GM19043 (cell line): ENCODE measurements at regions not wholly inside any gene's neighbourhood (a gene's known extent, or its start where the extent isn't known, plus 50 kb on each side); places are given as distances from the start of the nearest gene placed in this dataset.

Experiments used
- ATAC-seq: cut with Tn5 transposase; IDR thresholded peaks from one replicate; pipeline ENCODE4 v1.9.1; 2021; ENCODE audit warnings: low read depth; ENCODE audit not compliant: unreplicated experiment

- no peak for ATAC-seq
Observed at GRCh38 chr5:175290379-175290778, 153.6 kb downstream of the DRD1 start.

- ATAC-seq, result no peak
Observed at GRCh38 chr5:175288048-175288621, 155.8 kb downstream of the DRD1 start.

DNA sequence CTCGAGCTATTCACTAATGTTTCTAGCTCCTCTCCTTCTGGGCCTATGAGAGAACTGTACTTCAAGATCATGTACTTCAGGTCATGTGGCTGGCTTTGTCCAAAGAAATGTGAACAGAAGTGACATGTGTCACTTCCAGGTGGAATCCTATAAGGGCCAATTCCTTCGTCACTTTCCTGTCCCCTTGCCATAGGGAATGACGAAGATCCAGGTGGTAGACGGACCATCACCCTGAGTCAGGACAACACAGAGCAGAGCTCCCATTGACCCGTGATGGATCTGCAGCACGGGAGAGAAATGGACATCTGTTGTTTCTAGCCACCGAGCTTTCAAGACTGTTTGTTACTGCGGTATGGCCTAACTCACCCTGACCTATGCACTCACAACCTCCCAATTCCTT lies 157.0 kb downstream of the DRD1 start:
- ATAC-seq, result no peak

GRCh38 chr5:175285261-175285660 lies 158.7 kb downstream of the DRD1 start:
- no peak for ATAC-seq

DNA sequence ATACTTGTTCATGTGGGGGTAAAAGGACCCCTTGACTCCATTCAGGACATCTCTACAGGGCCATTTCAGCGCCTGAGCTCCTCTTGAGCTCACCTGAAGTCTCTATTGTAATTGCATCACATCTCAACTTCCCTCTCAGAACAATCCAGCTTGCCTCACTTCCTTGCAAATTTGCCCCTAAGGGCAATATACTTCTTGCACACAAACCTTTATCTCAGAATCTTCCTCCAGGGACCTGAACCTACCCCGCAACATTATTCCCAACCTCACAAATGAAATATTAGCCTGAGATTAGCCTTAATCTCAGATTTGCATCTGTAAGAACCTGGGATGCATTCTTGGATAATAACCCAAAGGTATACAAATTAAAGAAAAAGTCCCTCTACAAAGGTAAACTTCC lies 159.2 kb downstream of the DRD1 start:
- ATAC-seq, result no peak

DNA sequence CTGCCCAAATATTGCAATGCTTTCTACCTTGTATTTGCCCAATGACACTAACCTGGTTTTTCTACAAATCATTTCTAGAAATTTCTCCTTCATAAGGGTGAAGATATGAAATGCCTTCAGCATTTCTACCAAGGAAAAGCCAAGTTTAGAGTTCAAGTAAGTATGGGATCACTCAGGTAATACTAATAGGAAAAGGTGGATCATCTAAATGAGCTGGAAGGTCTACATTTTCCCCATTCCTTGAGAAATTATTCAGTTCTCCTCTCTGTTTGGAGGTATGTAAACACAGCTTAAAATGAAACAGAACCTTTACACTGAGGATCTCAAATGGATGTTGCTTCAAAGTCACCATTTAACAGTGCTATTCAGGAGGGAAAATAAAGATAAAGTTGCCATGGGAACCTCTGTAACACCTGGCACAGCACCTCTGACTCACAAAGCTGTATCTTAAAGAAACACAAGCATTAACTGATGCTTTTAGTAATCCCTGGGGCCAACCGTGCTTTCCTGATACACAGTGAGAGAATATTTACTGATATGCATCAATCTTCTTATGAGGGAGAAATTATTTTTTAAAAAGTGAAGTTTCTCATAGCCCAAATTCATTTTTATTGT lies 161.3 kb downstream of the DRD1 start:
- ATAC-seq, result no peak

- no peak for ATAC-seq
Observed at GRCh38 chr5:175281714-175282113, 162.3 kb downstream of the DRD1 start.

DNA sequence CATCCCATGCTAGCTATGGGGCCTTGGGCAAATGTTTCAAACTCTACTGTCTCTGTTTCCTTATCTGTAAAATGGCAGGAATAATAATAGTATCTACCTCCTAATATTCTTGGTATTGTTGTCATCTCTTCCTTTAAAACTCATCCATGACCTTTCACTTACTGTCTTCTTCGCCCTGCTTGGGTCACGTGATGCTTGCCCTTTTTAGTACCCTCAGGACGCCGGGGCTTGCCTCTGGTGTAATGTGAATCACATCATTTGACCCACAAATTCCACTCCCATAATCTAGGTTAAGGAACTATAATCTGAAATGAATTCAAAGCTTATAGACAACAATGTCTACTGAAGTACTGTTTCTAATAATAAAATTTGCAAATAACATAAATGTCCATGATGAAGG lies 162.7 kb downstream of the DRD1 start:
- ATAC-seq, result no peak

DNA sequence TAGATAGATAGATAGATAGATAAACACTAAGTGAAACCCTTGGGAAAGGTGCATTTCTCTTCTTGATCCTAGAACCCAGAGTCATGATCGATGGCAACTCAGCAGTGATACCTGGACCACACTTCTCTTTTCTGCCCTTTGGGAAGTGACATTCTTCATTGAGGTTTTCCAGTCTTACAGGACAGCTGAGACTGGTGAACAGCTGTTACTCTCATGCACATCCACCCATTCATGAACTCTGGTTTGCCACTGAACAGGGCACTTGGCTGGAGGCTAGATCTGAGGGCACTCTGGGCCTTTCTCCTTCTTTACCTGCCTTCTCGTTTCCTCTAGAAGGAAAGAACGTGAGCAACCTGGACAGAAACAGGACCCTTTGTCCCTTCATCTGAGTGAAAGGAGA lies 164.5 kb downstream of the DRD1 start:
- no peak for ATAC-seq

DNA sequence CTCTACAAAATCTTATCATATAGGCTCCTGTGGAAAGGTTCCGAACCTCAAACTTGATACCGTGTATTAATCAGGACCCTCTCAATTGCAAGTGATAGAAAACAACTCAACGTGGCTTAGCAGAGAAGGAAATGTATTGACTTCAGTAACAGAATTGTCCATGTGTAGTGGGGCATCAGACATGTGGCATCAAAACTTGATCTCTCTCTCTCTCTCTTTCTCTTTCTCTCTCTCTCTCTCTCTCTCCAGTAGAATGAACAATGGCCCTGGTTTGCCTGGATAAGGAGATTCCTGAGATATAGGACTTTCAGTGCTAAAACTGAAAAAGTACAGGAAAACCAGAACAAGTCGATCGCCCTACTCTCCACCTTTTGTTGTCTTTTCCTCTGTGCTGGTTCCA lies 168.2 kb downstream of the DRD1 start:
- no peak for ATAC-seq

GRCh38 chr5:175275097-175275496 lies 168.9 kb downstream of the DRD1 start:
- no peak for ATAC-seq

DNA sequence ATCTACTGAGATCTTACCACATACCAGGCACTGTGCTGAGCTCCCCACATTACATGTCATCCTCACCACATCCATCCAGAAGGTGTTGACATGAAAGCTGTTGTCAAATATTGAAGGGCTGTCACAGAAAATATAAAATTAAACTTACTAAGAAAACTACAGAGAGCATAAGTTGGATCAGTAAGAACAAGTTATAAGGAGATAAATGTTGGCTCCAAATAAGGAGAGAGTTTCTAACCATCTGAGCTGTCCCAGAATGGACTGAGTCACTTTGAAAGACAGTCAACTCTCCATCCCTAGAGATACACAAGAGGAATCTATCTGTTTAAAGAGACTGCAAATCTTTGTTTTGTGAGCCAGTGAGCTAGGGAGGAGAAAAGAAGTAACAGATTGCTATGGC lies 169.8 kb downstream of the DRD1 start:
- ATAC-seq, result no peak

GRCh38 chr5:175264406-175264805 lies 179.6 kb downstream of the DRD1 start:
- ATAC-seq, result no peak

DNA sequence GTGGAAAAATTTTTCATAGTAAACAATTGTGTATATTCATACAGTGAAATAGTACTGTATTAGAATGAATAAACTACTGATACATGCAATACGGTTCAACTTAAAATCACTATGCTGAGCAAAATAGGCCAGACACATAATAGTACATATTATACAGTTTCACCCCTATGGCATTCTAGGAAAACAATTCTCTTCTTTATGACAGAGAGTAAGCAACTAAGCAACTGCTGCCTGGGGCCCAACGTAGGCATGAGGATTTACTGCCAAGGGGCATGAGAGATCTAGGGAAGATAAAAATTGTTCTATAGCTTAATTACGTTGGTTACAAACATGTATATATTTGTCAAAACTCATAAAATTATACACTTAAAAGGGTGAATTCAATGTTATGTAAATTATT lies 180.2 kb downstream of the DRD1 start:
- ATAC-seq, result no peak

- ATAC-seq, result no peak
Observed at GRCh38 chr5:175261526-175261925, 182.5 kb downstream of the DRD1 start.

GRCh38 chr5:175261037-175261436 lies 182.9 kb downstream of the DRD1 start:
- no peak for ATAC-seq

- no peak for ATAC-seq
Observed at GRCh38 chr5:175257847-175258194, 186.2 kb downstream of the DRD1 start.

DNA sequence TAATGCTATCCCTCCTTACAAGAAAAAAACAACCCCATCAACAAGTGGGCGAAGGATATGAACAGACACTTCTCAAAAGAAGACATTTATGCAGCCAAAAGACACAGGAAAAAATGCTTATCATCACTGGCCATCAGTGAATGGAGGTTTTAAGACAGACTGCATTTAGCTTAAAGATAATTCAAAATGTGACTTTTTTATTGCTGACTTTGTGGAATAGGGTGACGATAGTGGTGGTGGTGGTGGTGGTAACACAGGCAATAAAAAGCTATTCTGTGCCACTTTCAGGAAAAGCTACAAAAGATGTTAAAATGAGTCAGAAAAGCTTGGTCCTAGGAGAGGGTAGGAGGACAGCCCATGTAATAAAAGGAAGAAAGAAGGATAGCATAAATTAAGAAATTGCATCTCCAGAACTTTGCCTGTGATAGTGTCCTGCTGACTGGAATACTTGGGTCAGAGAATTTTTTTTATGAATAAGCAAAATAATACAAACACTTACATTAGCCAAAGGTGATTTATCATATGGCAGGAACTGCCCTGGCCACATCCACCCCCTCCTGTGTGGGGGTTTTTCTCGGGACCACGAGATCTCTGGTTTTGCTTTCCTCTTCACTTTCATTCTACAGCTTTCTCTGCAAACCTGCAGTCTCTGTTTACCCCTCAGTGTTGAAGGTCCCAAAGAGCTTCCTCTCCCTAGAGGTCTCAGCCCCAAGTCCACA lies 186.7 kb downstream of the DRD1 start:
- ATAC-seq, result no peak

- no peak for ATAC-seq
Observed at GRCh38 chr5:175254155-175254554, 189.8 kb downstream of the DRD1 start.

DNA sequence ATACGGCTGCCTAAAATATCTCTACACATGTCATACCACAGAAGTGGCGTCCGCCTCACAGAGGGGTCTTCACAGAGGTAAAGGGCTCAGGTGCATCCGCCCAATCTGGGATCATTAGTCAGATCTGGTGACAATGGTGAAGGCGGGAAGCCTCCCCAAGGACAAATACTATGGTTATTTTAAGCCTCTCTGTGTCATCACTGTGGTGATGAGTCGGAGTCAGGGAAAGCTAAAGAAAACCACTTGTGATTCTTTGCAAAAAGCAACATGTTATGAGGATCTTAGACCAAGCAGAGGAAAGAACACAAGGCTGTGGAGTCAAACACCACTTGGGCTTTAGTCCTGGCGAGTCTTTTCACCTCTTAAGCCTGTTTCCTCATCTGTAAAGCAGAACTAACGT lies 190.4 kb downstream of the DRD1 start:
- no peak for ATAC-seq

DNA sequence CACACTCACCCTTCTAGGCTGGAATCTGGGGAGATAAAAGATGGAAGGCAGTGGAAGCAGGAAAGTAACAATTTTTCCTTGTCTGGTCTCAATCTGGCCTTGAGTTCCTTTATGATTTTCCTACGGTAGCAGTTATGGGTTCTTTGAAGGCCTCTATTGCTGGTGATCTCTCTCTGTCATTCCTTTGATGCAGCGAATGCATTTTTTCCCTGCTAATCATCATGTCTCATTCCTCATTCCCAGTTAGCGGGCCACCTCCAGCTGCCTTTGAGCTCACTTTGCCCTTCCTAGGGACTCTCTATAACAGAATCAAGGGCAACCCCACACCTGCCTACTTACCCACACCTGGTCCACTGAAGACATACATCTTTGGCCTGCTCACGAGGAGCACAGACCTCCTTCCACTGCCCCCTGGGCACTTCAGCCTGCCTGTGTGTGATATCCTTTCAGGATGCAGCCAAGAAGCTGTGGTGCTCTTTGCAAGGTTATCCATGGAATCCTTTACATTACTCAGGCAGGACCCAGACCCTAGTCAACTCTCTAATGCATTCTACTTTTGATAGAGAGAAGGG lies 191.7 kb downstream of the DRD1 start:
- no peak for ATAC-seq

- ATAC-seq, result no peak
Observed at GRCh38 chr5:175250426-175250825, 193.6 kb downstream of the DRD1 start.
